NCI-H1694 (cell line): ENCODE measurements at regions not wholly inside any gene's neighbourhood (a gene's known extent, or its start where the extent isn't known, plus 50 kb on each side); places are given as distances from the start of the nearest gene placed in this dataset.
"Not testable (repeated sequence)": the region's sequence is repeated elsewhere in the genome, so short reads cannot be mapped to it uniquely, and the experiment has no call there.

Source experiments
- DNase-seq: peaks from one replicate; lab custom pipeline; 2025; lab: John Stamatoyannopoulos, UW

DNA sequence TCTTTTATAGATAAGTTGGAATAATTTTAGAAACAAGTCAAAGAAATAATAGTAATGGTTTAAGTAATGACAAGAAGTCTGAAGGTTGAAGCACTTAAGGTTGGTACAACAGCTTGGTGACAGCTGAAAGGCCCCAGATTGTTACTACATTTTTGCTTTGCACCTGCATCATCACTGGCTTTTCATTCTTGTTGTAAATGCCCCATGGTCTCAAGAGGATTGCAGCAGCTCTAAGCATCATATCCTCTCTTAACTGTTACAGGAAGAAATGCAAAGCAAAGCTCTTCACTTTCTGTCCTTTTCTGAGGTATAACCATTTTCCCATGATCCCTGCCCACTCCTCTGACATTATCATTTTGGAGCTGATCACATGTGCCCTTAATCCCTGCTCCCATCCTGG is 461.0 kb downstream of the RPIA start:
- not testable (repeated sequence) for DNase-seq

- not testable (repeated sequence) for DNase-seq
Observed at GRCh38 chr2:89153210-89153609, 461.7 kb downstream of the RPIA start.

DNA sequence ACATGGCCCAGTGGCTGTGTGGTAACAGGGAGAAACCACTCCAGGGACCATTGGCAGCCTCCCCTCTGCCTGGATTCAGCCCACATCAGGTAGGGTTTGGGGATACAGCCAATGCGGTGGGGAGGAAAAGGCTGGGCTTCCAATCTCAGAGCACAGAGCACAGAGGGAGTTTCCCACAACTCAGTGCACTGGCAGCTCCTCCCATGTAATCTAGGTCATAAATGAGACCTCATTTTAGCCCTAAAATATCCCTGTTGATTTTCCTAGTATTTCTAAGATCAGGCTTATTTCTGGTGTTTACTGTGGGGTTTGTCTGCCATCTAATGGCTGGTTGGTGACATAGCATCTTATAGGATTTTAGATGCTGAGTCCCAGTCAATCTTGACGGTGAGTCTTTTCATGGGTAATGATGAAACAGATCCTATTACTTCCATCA is 462.8 kb downstream of the RPIA start:
- not testable (repeated sequence) for DNase-seq

DNA sequence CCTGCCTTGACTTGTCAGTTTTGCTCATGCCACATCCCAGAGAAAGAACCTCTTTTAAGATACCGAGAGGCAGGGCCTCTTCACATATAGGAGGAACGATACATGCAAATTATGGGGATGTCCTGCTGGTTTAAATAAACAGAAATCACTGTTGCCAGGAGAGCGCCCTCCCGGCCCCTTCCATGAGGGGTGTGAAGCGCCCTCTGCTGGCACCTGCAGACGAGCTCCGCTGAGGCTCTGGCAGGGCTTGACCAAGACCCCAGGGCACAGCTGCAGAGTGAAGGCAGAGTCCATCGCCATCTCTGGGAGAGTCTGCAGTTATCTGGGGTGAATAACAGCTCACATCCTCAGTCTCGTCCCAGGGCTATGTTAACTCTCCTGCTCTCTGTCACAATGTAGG is 468.8 kb downstream of the RPIA start:
- DNase-seq = not testable (repeated sequence)

- DNase-seq = not testable (repeated sequence)
Observed at GRCh38 chr2:89161626-89162025, 470.2 kb downstream of the RPIA start.

- not testable (repeated sequence) for DNase-seq
Observed at GRCh38 chr2:89170506-89171173, 479.2 kb downstream of the RPIA start.

- not testable (repeated sequence) for DNase-seq
Observed at GRCh38 chr2:89171174-89171519, 479.7 kb downstream of the RPIA start.

- not testable (repeated sequence) for DNase-seq
Observed at GRCh38 chr2:89177004-89177403, 485.5 kb downstream of the RPIA start.

- DNase-seq = not testable (repeated sequence)
Observed at GRCh38 chr2:89182221-89182620, 490.7 kb downstream of the RPIA start.

DNA sequence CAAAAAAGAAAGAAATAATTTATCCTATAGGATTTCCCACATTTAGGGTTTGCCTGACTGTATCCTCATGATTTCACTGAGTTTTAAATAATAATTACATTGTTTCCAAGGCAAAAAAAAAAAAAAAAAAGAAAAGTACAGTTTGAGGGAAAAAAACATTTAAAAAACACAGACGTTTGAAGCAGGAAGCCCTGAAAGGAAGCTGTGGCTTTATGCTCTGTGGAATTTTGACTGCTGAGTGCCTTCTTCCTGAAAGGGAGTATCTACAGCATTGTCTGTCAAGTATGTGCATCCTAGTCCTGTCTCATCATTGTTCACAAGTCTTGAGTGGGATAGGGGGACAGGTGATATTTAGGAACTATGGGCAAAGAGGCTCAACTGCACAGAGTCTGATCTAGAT is 493.3 kb downstream of the RPIA start:
- not testable (repeated sequence) for DNase-seq

GRCh38 chr2:89195636-89196251 is 504.3 kb downstream of the RPIA start:
- DNase-seq = not testable (repeated sequence)

GRCh38 chr2:89196719-89197118 is 505.2 kb downstream of the RPIA start:
- DNase-seq = not testable (repeated sequence)

DNA sequence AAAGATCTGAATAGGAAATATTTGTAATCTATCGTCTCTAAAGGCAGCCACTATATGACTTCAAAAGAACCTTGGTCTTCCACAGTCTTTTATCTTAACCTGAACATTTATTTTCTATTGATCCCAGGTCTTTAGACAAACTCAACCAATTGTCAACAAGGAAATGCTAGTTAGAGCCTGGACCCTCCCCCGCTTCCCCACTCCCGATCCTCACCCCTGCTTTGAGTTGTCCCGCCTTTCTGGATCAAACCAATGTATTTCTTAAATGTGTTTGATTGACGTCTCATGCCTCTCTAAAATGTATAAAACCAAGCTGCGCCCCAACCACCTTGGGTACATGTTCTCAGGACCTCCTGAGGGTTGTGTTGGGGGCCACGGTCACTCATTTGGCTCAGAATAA is 506.6 kb downstream of the RPIA start:
- DNase-seq = not testable (repeated sequence)

- not testable (repeated sequence) for DNase-seq
Observed at GRCh38 chr2:89199453-89200246, 508.2 kb downstream of the RPIA start.

GRCh38 chr2:89200247-89200527 is 508.7 kb downstream of the RPIA start:
- DNase-seq = not testable (repeated sequence)

DNA sequence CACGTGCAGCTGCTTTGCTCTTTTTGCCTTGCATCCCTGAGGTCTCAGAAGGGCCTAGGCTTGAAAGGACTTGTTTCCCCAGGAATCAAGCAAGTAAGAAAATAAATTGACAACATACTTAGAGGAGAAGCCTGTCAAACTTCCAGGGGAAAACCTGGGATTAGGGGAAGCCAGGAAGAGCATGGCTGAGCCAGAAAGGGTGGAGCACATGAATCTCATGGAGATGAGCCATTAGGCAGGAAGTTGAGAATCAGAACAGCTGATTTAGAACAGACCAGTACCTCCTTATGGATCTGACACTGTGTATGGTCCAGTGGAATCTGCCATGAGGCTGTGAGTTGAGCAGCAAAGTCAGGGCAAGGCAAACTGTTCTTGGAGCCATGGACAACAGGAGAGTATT is 511.0 kb downstream of the RPIA start:
- not testable (repeated sequence) for DNase-seq

DNA sequence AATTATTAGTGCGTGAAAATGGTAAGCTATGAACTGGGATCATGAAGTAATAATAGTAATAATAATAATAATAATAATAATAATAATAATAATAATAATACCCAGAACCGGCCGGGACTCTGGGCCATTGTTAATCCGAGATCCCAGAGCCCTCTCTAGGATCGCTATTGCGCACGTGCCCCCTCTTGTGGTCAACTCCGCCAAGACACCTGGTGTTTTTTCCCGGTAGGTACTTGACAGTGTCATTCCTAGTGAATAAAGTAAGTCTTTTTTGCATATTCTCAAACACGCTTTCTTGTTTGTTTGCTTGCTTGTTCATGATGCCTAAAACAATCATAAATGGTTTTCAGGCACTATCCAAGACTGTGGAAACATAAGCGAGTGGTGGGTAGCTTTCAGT is 513.7 kb downstream of the RPIA start:
- DNase-seq = peak; percentile 14

DNA sequence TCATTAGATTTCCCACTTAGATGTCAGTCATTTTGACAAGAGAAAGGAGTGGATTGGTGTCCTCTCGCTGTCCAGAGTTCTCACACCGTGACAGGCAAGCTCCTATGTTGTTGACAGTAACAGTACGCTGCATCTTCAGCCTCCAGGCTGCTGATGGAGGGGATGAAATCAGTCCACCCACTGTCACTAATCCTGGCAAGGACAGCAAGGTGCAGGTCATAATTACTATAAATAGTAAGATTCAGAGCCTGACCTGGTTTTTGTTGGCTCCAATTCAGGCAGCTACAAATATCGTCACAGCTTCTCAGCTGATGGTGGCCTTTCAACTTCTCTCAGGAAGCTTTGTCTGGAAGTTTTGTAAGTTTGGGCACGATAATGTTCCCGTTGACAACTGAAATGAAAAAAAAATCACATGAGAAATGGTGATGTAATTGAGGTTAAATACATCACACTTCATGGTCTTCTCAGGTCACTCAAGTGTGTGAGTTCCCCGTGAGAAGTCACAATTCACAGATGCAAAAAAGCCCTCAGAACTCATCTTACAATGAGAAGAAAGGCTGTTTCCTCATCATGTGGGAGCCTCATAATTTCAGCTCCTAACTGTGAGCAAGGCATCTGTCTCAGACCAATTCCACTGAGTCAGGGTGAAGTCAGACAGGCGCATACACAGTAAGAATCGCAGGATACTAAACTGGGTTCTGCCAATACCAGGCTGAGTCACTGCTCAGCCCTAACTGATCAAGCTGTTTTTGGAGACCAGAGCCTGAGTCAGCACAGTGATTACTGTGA is 516.9 kb downstream of the RPIA start:
- DNase-seq = not testable (repeated sequence)

DNA sequence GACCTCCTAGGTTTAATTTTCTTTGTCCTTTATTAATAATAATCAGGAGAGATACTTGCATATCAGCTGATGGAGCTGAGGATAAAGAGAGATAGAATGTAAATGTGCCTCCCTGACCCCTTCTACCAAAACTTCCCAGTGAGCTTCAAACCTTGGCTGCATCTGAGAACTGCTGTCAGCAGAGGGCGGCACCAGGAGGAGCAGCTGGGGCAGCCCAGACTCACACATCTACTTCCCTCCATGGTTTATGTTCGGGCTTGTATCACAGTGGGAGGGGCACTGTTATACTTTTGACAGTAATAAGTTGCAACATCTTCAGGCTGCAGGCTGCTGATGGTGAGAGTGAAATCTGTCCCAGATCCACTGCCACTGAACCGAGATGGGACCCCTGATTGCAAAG is 521.7 kb downstream of the RPIA start:
- DNase-seq = not testable (repeated sequence)

DNA sequence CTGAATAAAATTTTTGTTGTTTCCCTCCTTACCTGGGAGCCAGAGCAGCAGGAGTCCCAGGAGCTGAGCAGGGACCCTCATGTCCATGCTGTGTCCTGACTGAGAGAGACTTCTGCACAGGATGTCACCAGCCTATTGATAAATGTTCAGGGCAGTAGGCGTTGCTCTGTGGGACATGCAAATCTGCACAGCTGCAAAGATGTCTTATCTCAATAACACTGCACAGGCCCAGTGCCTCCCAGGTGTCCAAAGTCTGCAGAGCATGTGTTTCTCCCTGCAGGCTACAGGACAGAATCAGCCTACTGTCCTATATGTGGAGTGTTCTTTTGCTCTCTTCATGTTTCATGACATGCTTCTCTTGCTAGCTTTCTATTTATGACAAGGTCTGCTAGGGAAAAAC is 522.3 kb downstream of the RPIA start:
- not testable (repeated sequence) for DNase-seq

GRCh38 chr2:89221474-89221873 is 530.0 kb downstream of the RPIA start:
- not testable (repeated sequence) for DNase-seq

DNA sequence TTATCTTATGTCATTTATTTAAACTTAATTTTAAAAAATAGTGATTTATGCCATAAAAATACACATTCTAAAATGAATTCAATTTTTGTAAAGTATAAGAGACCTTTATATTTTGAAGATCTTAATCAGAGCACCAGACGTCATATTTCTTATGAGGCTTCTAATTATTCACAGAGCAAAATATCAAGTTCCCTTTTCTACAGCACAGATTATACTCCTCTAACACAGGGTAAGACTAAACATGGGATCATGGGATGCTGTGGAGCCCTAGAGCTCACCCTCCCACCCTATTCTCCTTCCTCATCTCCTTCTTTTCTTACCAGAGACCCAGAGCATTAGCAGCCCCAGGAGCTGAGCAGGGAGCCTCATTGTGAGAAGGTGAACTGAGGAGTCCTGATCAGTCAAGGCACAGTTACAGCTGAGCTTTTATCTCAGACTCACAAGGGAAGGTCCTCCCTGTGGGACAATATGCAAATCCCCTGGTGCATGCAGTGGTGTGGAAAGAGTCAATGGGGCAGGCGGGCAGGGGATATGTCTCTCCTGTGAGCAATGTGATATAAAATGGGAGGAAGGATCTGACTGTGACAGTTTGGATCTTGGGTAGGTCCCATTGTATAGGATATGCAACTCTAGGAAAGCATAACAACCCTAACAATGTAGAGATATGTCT is 530.7 kb downstream of the RPIA start:
- DNase-seq = not testable (repeated sequence)
